Esophagus squamous epithelium (tissue), 5 donors: ENCODE measurements at regions not wholly inside any gene's neighbourhood (a gene's known extent, or its start where the extent isn't known, plus 50 kb on each side); places are given as distances from the start of the nearest gene placed in this dataset.

Experiments used
- DNase-seq: peaks from one replicate; lab custom pipeline; 2025; lab: John Stamatoyannopoulos, UW
- H3K27ac ChIP-seq, 4 donors: fragments of 200-600 bp; sonication (generic); one replicate each; pipeline ENCODE4 v1.5.1; 2016 to 2019; ENCODE audit warnings: mild to moderate bottlenecking in 1 of 4
- H3K27me3 ChIP-seq, 4 donors: fragments of 200-600 bp; sonication (generic); 1 replicate in 3 of 4; 2 replicates in 1 of 4; pipeline versions ENCODE4 v1.5.1 to v1.6.0; 2017 to 2021; ENCODE audit warnings: antibody characterized with exemption in 1 of 4
- H3K36me3 ChIP-seq, 3 donors: fragments of 200-600 bp; sonication (generic); one replicate each; pipeline ENCODE4 v1.5.1; 2016 to 2019
- H3K4me1 ChIP-seq, 3 donors: fragments of 200-600 bp; sonication (generic); one replicate each; pipeline ENCODE4 v1.5.1; 2017 to 2019
- H3K4me3 ChIP-seq, 4 donors: fragments of 200-600 bp; sonication (generic); 1 replicate in 3 of 4; 2 replicates in 1 of 4; pipeline ENCODE4 v1.5.1; 2016 to 2019; ENCODE audit warnings: mild to moderate bottlenecking in 2 of 4, moderate library complexity in 1 of 4
- H3K9me3 ChIP-seq, 3 donors: fragments of 200-600 bp; sonication (generic); one replicate each; pipeline ENCODE4 v1.5.1; 2016 to 2019
- CTCF ChIP-seq, 6 experiments: fragments of 450-650 bp in 4 of 6; fragments of 200-600 bp in 2 of 6; sonication (generic) in 2 of 6; IDR thresholded peaks; one replicate each; pipeline ENCODE4 v1.5.1; 2016 to 2019; ENCODE audit warnings: antibody characterized with exemption in 6 of 6, mild to moderate bottlenecking in 4 of 6, moderate library complexity in 4 of 6
- POLR2A ChIP-seq, 4 donors: fragments of 450-650 bp; IDR thresholded peaks; one replicate each; pipeline ENCODE4 v1.6.1; 2017; ENCODE audit warnings: antibody characterized with exemption in 4 of 4, mild to moderate bottlenecking in 4 of 4, moderate library complexity in 3 of 4
- WGBS, 2 donors: methylation state at CpG; one replicate each; pipeline ENCODE4 v1.1.5; 2018; 5-methylcytosine and 5-hydroxymethylcytosine counted together
- intact Hi-C: fragments of 100-400 bp; cut with DNase I; formaldehyde crosslinking; loops from one replicate; pipeline ENCODE4 v1.15.0; 2022
- donor health status: DM: yes; HTN: yes; CAD: no.

- TF ChIP-seq POLR2A (IDR thresholded peaks at IDR 0.05), result no peak
- no peak for TF ChIP-seq CTCF (IDR thresholded peaks at IDR 0.05)
- H3K36me3 ChIP-seq, result no peaks in the 10 kb centered on the region
- peaks cover 0 to 13% (median 0%) of the 10 kb centered on the region in 3 donors for H3K4me1 ChIP-seq
- DNase-seq, result no peak
- H3K27me3 ChIP-seq, result no peaks in the 10 kb centered on the region
- intact Hi-C loops, result no loop called here
- WGBS, 2 donors, result 79 to 83% methylated on average over 6 to 7 of the region's 7 CpGs
- no peaks in the 10 kb centered on the region for H3K9me3 ChIP-seq
- H3K4me3 ChIP-seq, result no peak overlapping the region
- H3K27ac ChIP-seq, result no peak overlapping the region
Measured at GRCh38 chr16:5838071-5838470, 740.5 kb upstream of the EEF2KMT start.

- TF ChIP-seq CTCF (IDR thresholded peaks at IDR 0.05) (no peak), POLR2A (IDR thresholded peaks at IDR 0.05) (no peak)
- H3K27ac ChIP-seq, result no peak overlapping the region
- no peaks in the 10 kb centered on the region for H3K36me3 ChIP-seq
- peaks cover 0 to 6% (median 0%) of the 10 kb centered on the region in 3 donors for H3K4me1 ChIP-seq
- no peak overlapping the region for H3K4me3 ChIP-seq
- 46 to 62% methylated on average over 8 of the region's 8 CpGs for WGBS, 2 donors
- no peaks in the 10 kb centered on the region for H3K27me3 ChIP-seq
- no peak for DNase-seq
- intact Hi-C loops, result no loop called here
- H3K9me3 ChIP-seq, result no peaks in the 10 kb centered on the region
Measured at GRCh38 chr16:5837007-5837670, 739.5 kb upstream of the EEF2KMT start.

GRCh38 chr16:5835876-5836275 is 738.3 kb upstream of the EEF2KMT start:
- WGBS, 2 donors, result 75 to 91% methylated on average over 5 to 8 of the region's 8 CpGs

GRCh38 chr16:5826332-5826731 is 728.7 kb upstream of the EEF2KMT start:
- no peaks in the 10 kb centered on the region for H3K9me3 ChIP-seq
- intact Hi-C loops, result no loop called here

More at GRCh38 chr16:5835876-5836275, 738.3 kb upstream of the EEF2KMT start:
- no peak overlapping the region for H3K27ac ChIP-seq
- H3K4me3 ChIP-seq, result no peak overlapping the region
- TF ChIP-seq POLR2A (IDR thresholded peaks at IDR 0.05) (no peak), CTCF (IDR thresholded peaks at IDR 0.05) (no peak)
- no peaks in the 10 kb centered on the region for H3K9me3 ChIP-seq
- no peaks in the 10 kb centered on the region for H3K4me1 ChIP-seq
- H3K27me3 ChIP-seq, result no peaks in the 10 kb centered on the region
- DNase-seq, result no peak
- no peaks in the 10 kb centered on the region for H3K36me3 ChIP-seq
- intact Hi-C loops, result no loop called here

More at GRCh38 chr16:5826332-5826731, 728.7 kb upstream of the EEF2KMT start:
- Histone ChIP-seq H3K4me3 (no peak overlapping the region), H3K4me1 (no peaks in the 10 kb centered on the region), H3K27ac (no peak overlapping the region), H3K27me3 (no peaks in the 10 kb centered on the region), H3K36me3 (no peaks in the 10 kb centered on the region)
- TF ChIP-seq CTCF (IDR thresholded peaks at IDR 0.05), result no peak
- no peak for TF ChIP-seq POLR2A (IDR thresholded peaks at IDR 0.05)
- WGBS, 2 donors, result 46 to 56% methylated on average over 1 of the region's 1 CpG
- no peak for DNase-seq
